ENCODE measurements at regions not wholly inside any gene's neighbourhood (a gene's known extent, or its start where the extent isn't known, plus 50 kb on each side); places are given as distances from the start of the nearest gene placed in this dataset.

GRCh38 chr4:24188459-24188858 lies 298.6 kb upstream of the PPARGC1A start:
- H3K4me3 Mint-ChIP-seq, result no peak overlapping the region

GRCh38 chr4:24186466-24186865 lies 296.6 kb upstream of the PPARGC1A start:
- TF ChIP-seq SMAD3 (CRISPR knock-in tag; IDR thresholded peaks at IDR 0.05; ENCODE audit: borderline replicate concordance), result no peak
- TF ChIP-seq NFYB (CRISPR knock-in tag; conservative IDR thresholded peaks at IDR 0.05; ENCODE audit: low read depth), result no peak
- TF ChIP-seq, protein P1, sequence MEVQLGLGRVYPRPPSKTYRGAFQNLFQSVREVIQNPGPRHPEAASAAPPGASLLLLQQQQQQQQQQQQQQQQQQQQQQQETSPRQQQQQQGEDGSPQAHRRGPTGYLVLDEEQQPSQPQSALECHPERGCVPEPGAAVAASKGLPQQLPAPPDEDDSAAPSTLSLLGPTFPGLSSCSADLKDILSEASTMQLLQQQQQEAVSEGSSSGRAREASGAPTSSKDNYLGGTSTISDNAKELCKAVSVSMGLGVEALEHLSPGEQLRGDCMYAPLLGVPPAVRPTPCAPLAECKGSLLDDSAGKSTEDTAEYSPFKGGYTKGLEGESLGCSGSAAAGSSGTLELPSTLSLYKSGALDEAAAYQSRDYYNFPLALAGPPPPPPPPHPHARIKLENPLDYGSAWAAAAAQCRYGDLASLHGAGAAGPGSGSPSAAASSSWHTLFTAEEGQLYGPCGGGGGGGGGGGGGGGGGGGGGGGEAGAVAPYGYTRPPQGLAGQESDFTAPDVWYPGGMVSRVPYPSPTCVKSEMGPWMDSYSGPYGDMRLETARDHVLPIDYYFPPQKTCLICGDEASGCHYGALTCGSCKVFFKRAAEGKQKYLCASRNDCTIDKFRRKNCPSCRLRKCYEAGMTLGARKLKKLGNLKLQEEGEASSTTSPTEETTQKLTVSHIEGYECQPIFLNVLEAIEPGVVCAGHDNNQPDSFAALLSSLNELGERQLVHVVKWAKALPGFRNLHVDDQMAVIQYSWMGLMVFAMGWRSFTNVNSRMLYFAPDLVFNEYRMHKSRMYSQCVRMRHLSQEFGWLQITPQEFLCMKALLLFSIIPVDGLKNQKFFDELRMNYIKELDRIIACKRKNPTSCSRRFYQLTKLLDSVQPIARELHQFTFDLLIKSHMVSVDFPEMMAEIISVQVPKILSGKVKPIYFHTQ (CRISPR knock-in tag; IDR thresholded peaks at IDR 0.05), result no peak
- TF ChIP-seq ZNF317 (CRISPR knock-in tag; IDR thresholded peaks at IDR 0.05; ENCODE audit: borderline replicate concordance, low read depth), result no peak
- TF ChIP-seq CBFB (CRISPR knock-in tag; IDR thresholded peaks at IDR 0.05; ENCODE audit: low read depth), result no peak
- no peak for TF ChIP-seq JAZF1 (CRISPR knock-in tag; IDR thresholded peaks at IDR 0.05)
- TF ChIP-seq ZNF232 (CRISPR knock-in tag; IDR thresholded peaks at IDR 0.05), result no peak
- TF ChIP-seq ESRRA (CRISPR knock-in tag; IDR thresholded peaks at IDR 0.05; ENCODE audit: borderline replicate concordance), result no peak
- Mint-ChIP-seq H3K27ac (no peak overlapping the region), H3K27me3 (ENCODE audit: low read depth) (peaks cover 3% of the 10 kb centered on the region; the same call in 1 of the 2 replicates), H3K4me1 (no peaks in the 10 kb centered on the region), H3K36me3 (no peaks in the 10 kb centered on the region), H3K9me3 (no peaks in the 10 kb centered on the region), H3K4me3 (no peak overlapping the region)
- ATAC-seq, result no peak
- CTCF ChIA-PET, result no interaction called here
- POLR2A ChIA-PET, result no interaction called here
- no peak for DNase-seq (ENCODE audit: low spot score)

More at GRCh38 chr4:24188459-24188858, 298.6 kb upstream of the PPARGC1A start:
- ChIA-PET CTCF (no interaction called here), POLR2A (no interaction called here)
- Mint-ChIP-seq H3K36me3 (no peaks in the 10 kb centered on the region), H3K27ac (no peak overlapping the region), H3K9me3 (no peaks in the 10 kb centered on the region), H3K27me3 (ENCODE audit: low read depth) (peaks cover 3% of the 10 kb centered on the region; the same call in 1 of the 2 replicates), H3K4me1 (peaks cover 4% of the 10 kb centered on the region; the same call in 1 of the 2 replicates)
- TF ChIP-seq FOXK1 (CRISPR knock-in tag; IDR thresholded peaks at IDR 0.05) (no peak), ATF1 (CRISPR knock-in tag; IDR thresholded peaks at IDR 0.05) (no peak), MYBL2 (CRISPR knock-in tag; IDR thresholded peaks at IDR 0.05) (no peak), SMAD3 (CRISPR knock-in tag; IDR thresholded peaks at IDR 0.05; ENCODE audit: borderline replicate concordance) (no peak), SMAD4 (CRISPR knock-in tag; IDR thresholded peaks at IDR 0.05) (no peak), PRDM15 (CRISPR knock-in tag; IDR thresholded peaks at IDR 0.05) (no peak), GABPB1 (CRISPR knock-in tag; IDR thresholded peaks at IDR 0.05) (no peak), KAT7 (CRISPR knock-in tag; IDR thresholded peaks at IDR 0.05; ENCODE audit: borderline replicate concordance) (no peak)
- TF ChIP-seq, protein P2, sequence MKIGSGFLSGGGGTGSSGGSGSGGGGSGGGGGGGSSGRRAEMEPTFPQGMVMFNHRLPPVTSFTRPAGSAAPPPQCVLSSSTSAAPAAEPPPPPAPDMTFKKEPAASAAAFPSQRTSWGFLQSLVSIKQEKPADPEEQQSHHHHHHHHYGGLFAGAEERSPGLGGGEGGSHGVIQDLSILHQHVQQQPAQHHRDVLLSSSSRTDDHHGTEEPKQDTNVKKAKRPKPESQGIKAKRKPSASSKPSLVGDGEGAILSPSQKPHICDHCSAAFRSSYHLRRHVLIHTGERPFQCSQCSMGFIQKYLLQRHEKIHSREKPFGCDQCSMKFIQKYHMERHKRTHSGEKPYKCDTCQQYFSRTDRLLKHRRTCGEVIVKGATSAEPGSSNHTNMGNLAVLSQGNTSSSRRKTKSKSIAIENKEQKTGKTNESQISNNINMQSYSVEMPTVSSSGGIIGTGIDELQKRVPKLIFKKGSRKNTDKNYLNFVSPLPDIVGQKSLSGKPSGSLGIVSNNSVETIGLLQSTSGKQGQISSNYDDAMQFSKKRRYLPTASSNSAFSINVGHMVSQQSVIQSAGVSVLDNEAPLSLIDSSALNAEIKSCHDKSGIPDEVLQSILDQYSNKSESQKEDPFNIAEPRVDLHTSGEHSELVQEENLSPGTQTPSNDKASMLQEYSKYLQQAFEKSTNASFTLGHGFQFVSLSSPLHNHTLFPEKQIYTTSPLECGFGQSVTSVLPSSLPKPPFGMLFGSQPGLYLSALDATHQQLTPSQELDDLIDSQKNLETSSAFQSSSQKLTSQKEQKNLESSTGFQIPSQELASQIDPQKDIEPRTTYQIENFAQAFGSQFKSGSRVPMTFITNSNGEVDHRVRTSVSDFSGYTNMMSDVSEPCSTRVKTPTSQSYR (CRISPR knock-in tag; IDR thresholded peaks at IDR 0.05), result no peak
- ATAC-seq, result no peak
- no peak for DNase-seq (ENCODE audit: low spot score)
